ENCODE measurements at regions not wholly inside any gene's neighbourhood (a gene's known extent, or its start where the extent isn't known, plus 50 kb on each side); places are given as distances from the start of the nearest gene placed in this dataset.

DNA sequence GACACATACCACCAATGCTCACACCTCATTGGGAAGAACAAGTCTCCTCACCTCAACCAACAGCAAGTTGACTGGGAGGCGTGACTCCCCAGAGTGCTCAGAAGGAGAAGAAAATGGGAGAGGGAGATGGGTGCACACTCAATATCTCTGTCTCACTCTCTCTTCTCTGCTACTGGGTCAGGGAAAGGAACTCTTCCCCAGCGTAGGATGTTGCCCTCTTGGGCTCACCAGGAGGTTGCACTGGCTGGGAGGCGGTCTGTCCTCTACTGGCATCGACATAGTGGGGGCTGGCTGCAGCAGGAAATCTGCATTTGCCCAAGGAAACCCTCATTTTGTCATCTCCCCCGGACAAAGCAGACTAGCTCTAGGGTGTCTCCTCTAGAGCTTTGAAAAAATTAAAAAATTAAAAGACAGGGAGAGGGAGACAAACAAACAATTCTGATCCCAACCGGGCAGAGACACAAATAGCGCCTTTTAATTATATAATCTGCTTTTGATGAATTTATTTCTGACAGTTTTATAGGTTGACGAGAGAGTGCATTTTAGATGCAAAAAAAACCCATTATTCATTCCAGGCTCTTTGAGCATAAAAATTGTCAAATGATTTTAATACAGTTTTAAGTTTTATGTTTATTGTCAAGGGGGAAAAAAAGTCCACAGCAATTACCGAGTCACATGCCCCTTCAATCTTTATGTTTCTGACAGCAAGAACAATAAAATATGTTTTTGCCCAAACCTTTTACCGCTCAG lies 179.3 kb upstream of the MVB12B start:
- no peak for TF ChIP-seq TAF1 (IDR thresholded peaks at IDR 0.05; ENCODE audit: borderline replicate concordance, insufficient read depth, low read length)
- TF ChIP-seq, protein P1, sequence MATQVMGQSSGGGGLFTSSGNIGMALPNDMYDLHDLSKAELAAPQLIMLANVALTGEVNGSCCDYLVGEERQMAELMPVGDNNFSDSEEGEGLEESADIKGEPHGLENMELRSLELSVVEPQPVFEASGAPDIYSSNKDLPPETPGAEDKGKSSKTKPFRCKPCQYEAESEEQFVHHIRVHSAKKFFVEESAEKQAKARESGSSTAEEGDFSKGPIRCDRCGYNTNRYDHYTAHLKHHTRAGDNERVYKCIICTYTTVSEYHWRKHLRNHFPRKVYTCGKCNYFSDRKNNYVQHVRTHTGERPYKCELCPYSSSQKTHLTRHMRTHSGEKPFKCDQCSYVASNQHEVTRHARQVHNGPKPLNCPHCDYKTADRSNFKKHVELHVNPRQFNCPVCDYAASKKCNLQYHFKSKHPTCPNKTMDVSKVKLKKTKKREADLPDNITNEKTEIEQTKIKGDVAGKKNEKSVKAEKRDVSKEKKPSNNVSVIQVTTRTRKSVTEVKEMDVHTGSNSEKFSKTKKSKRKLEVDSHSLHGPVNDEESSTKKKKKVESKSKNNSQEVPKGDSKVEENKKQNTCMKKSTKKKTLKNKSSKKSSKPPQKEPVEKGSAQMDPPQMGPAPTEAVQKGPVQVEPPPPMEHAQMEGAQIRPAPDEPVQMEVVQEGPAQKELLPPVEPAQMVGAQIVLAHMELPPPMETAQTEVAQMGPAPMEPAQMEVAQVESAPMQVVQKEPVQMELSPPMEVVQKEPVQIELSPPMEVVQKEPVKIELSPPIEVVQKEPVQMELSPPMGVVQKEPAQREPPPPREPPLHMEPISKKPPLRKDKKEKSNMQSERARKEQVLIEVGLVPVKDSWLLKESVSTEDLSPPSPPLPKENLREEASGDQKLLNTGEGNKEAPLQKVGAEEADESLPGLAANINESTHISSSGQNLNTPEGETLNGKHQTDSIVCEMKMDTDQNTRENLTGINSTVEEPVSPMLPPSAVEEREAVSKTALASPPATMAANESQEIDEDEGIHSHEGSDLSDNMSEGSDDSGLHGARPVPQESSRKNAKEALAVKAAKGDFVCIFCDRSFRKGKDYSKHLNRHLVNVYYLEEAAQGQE (IDR thresholded peaks at IDR 0.05; ENCODE audit: insufficient read depth in 1 of 2, low read depth in 2 of 2, low read length in 2 of 2), result no peak
- no peak for TF ChIP-seq POLR2AphosphoS5 (IDR thresholded peaks at IDR 0.05; ENCODE audit: low read depth, low read length)
- no peak for TF ChIP-seq FOXP2 (optimal IDR thresholded peaks at IDR 0.05; ENCODE audit: borderline replicate concordance, extremely low read depth, extremely low read length, insufficient read depth)
- no peak for TF ChIP-seq SIN3A (IDR thresholded peaks at IDR 0.05; ENCODE audit: borderline replicate concordance, insufficient read depth, low read length)

DNA sequence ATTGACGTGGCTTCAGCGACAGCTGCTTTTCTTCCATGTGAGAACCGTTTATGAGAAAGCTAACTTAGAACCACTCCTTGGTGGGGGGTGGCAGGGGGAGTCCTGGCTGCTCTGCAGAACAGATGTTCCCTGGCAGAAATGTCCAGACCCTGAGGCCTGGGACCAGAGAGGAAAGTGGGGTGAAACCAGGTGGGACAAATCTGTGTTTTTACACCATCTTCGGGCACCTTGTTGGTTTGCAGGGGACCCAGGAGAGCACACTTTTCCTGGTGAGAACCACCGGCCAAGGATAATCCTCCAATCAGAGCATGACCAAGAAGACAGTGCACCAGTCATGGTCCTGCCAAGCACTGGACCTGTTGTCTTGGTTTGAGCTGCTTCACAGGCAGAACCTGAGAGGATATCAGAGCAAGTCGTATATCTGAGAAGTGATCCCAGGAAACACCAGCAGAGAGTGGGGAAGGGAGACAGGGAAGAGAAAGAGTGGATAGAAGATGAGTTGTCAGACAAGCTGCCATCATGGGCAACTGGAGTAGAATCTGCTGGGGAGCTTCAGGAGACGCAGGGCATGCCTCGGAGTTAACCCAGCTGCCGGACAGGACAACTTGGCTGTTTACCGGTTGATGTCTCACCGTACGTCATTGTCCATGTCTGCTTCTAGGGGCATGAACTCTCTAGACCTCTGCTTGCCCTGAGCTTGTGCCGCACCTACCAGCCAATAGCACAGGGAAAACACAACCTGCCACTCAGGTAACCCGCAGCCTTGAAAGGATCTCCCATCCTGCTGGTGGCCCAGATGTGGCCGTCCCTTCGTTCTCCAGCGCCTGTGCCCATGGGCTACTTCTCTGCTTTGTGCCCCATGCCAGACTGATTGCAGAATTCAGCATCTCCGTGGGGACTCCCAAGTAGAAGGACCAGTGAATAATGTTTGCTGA lies 178.4 kb upstream of the MVB12B start:
- TF ChIP-seq TAF1 (IDR thresholded peaks at IDR 0.05; ENCODE audit: borderline replicate concordance, insufficient read depth, low read length) (no peak), FOXP2 (optimal IDR thresholded peaks at IDR 0.05; ENCODE audit: borderline replicate concordance, extremely low read depth, extremely low read length, insufficient read depth) (no peak), SIN3A (IDR thresholded peaks at IDR 0.05; ENCODE audit: borderline replicate concordance, insufficient read depth, low read length) (no peak), POLR2AphosphoS5 (IDR thresholded peaks at IDR 0.05; ENCODE audit: low read depth, low read length) (no peak)
- TF ChIP-seq, protein P1 (IDR thresholded peaks at IDR 0.05; ENCODE audit: insufficient read depth in 1 of 2, low read depth in 2 of 2, low read length in 2 of 2), result no peak

DNA sequence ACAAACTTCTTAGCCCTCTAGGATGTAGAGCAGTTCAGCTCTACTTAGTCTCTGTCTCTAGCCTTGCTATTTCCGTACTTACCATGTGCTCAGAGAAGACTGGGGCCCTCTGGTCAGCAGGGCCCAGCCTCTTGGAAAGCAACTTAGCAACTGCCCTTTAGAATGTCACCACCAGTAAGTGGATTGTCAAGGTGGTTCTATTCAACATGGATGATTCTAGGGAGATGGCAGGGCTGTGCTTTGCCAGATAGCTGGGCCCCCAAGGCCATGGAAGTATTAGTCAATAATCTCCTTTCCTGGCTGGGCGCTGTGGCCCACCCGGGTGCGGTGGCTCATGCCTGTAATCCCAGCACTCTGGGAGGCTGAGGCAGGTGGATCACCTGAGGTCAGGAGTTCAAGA lies 177.6 kb upstream of the MVB12B start:
- TF ChIP-seq FOXP2 (optimal IDR thresholded peaks at IDR 0.05; ENCODE audit: borderline replicate concordance, extremely low read depth, extremely low read length, insufficient read depth) (no peak), POLR2AphosphoS5 (IDR thresholded peaks at IDR 0.05; ENCODE audit: low read depth, low read length) (no peak), TAF1 (IDR thresholded peaks at IDR 0.05; ENCODE audit: borderline replicate concordance, insufficient read depth, low read length) (no peak), SIN3A (IDR thresholded peaks at IDR 0.05; ENCODE audit: borderline replicate concordance, insufficient read depth, low read length) (no peak)
- TF ChIP-seq, protein P1 (IDR thresholded peaks at IDR 0.05; ENCODE audit: insufficient read depth in 1 of 2, low read depth in 2 of 2, low read length in 2 of 2), result no peak

DNA sequence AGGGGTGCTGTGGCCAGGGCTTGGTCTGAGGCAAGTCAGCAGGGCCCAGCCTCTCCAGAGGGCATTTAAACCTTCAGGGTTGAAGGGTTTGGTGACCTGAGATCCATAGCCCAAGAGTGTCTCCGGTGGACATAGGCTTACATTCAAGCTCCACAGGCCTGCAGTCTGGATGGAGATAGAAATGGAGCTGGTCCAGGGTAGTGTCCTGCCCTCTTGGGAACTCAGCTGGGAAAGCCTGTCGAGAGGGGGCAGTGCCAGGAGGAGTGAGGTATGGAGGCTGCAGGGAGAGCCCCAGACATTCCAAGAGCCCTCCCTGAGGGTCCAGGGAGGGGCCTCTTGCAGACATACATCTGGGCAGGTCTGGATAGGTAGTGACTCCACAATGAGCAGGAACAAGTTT lies 177.0 kb upstream of the MVB12B start:
- TF ChIP-seq SIN3A (IDR thresholded peaks at IDR 0.05; ENCODE audit: borderline replicate concordance, insufficient read depth, low read length) (no peak), FOXP2 (optimal IDR thresholded peaks at IDR 0.05; ENCODE audit: borderline replicate concordance, extremely low read depth, extremely low read length, insufficient read depth) (no peak), TAF1 (IDR thresholded peaks at IDR 0.05; ENCODE audit: borderline replicate concordance, insufficient read depth, low read length) (no peak), POLR2AphosphoS5 (IDR thresholded peaks at IDR 0.05; ENCODE audit: low read depth, low read length) (no peak)
- TF ChIP-seq, protein P1 (IDR thresholded peaks at IDR 0.05; ENCODE audit: insufficient read depth in 1 of 2, low read depth in 2 of 2, low read length in 2 of 2), result no peak

Data from PFSK-1 (cell line).